ENCODE measurements at regions not wholly inside any gene's neighbourhood (a gene's known extent, or its start where the extent isn't known, plus 50 kb on each side); places are given as distances from the start of the nearest gene placed in this dataset.

- TF ChIP-seq CTCF (IDR thresholded peaks at IDR 0.05; ENCODE audit: insufficient read depth, low read depth, low read length) = no peak
- no peaks in the 10 kb centered on the region for H3K36me3 ChIP-seq (ENCODE audit: control insufficient read depth, insufficient read depth, low read length)
- no peaks in the 10 kb centered on the region for H3K27me3 ChIP-seq (ENCODE audit: control insufficient read depth, insufficient read depth, low read length)
- no peak overlapping the region for H3K4me3 ChIP-seq (ENCODE audit: low read depth, low read length)
- POLR2A ChIA-PET = no interaction called here
- CTCF ChIA-PET = no interaction called here
- DNase-seq (ENCODE audit: low read depth) = no peak
Observed at GRCh38 chr16:9599415-9600120, 508.1 kb downstream of the HAPSTR1 start.

- TF ChIP-seq CTCF (IDR thresholded peaks at IDR 0.05; ENCODE audit: insufficient read depth, low read depth, low read length) = no peak
- no peak overlapping the region for H3K4me3 ChIP-seq (ENCODE audit: low read depth, low read length)
- DNase-seq (ENCODE audit: low read depth) = no peak
- ChIA-PET CTCF (no interaction called here), POLR2A (no interaction called here)
- no peaks in the 10 kb centered on the region for H3K27me3 ChIP-seq (ENCODE audit: control insufficient read depth, insufficient read depth, low read length)
- H3K36me3 ChIP-seq (ENCODE audit: control insufficient read depth, insufficient read depth, low read length) = no peaks in the 10 kb centered on the region
Observed at GRCh38 chr16:9602189-9602588, 510.7 kb downstream of the HAPSTR1 start.

GRCh38 chr16:9603316-9603715, 511.9 kb downstream of the HAPSTR1 start:
- Histone ChIP-seq H3K36me3 (ENCODE audit: control insufficient read depth, insufficient read depth, low read length) (no peaks in the 10 kb centered on the region), H3K27me3 (ENCODE audit: control insufficient read depth, insufficient read depth, low read length) (no peaks in the 10 kb centered on the region), H3K4me3 (ENCODE audit: low read depth, low read length) (no peak overlapping the region)
- ChIA-PET POLR2A (no interaction called here), CTCF (no interaction called here)
- TF ChIP-seq CTCF (IDR thresholded peaks at IDR 0.05; ENCODE audit: insufficient read depth, low read depth, low read length) = no peak
- DNase-seq (ENCODE audit: low read depth) = no peak

- DNase-seq (ENCODE audit: low read depth) = no peak
- ChIA-PET POLR2A (no interaction called here), CTCF (no interaction called here)
- no peaks in the 10 kb centered on the region for H3K27me3 ChIP-seq (ENCODE audit: control insufficient read depth, insufficient read depth, low read length)
- H3K36me3 ChIP-seq (ENCODE audit: control insufficient read depth, insufficient read depth, low read length) = no peaks in the 10 kb centered on the region
- no peak overlapping the region for H3K4me3 ChIP-seq (ENCODE audit: low read depth, low read length)
- TF ChIP-seq CTCF (IDR thresholded peaks at IDR 0.05; ENCODE audit: insufficient read depth, low read depth, low read length) = no peak
Observed at GRCh38 chr16:9607515-9608230, 516.2 kb downstream of the HAPSTR1 start.

- no peak for DNase-seq (ENCODE audit: low read depth)
- no peak for TF ChIP-seq CTCF (IDR thresholded peaks at IDR 0.05; ENCODE audit: insufficient read depth, low read depth, low read length)
- H3K4me3 ChIP-seq (ENCODE audit: low read depth, low read length) = no peak overlapping the region
- no peaks in the 10 kb centered on the region for H3K27me3 ChIP-seq (ENCODE audit: control insufficient read depth, insufficient read depth, low read length)
- no peaks in the 10 kb centered on the region for H3K36me3 ChIP-seq (ENCODE audit: control insufficient read depth, insufficient read depth, low read length)
- CTCF ChIA-PET = no interaction called here
- POLR2A ChIA-PET = no interaction called here
Observed at GRCh38 chr16:9610727-9611126, 519.3 kb downstream of the HAPSTR1 start.

Measured in BJ (cell line).